NCI-H2107 treated with DMSO at 0.1 percent for 48 hours (cell line): ENCODE measurements at regions not wholly inside any gene's neighbourhood (a gene's known extent, or its start where the extent isn't known, plus 50 kb on each side); places are given as distances from the start of the nearest gene placed in this dataset.
"Not testable (repeated sequence)": the region's sequence is repeated elsewhere in the genome, so short reads cannot be mapped to it uniquely, and the experiment has no call there.

Experiments used
- DNase-seq: peaks from one replicate; lab custom pipeline; 2025; ENCODE audit not compliant: unreplicated experiment; lab: John Stamatoyannopoulos, UW

- no peak for DNase-seq
Observed at GRCh38 chr3:188972310-188972709, 199.5 kb upstream of the TPRG1 start.

DNA sequence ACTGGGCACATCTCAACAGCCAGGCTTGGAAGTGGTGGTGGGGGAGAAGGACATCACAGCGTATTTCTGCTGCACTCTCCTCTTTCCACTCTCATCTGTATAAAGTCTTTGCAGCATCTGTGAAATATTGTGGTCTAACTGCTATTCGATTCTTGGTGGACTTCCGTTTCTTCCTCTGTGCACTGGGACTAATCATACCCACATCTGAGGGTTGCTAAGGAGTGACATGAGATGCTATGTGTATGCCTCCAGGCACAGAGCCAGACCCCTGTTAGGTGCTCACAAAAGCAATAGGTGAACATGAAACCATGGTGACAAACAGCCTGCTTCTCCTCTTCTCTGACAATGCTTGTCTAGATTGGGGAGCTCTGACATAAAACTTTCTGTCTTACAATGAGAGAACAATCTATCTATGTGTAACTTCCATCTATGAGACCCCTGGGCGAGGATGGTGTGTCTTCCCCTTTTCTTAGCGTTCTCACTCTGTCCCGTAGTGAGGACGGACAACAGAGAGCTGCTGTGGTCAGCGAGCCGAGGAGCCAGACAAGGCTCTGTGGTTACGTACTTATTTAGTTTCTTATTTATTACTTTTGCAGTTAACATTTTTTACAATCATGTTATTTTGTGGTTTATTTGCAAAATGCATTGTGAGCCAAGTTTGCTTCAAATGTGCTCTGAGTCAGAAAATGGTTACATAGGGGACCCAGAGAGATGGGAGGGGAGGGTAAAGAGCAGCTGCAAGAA lies 196.7 kb upstream of the TPRG1 start:
- DNase-seq: no peak

DNA sequence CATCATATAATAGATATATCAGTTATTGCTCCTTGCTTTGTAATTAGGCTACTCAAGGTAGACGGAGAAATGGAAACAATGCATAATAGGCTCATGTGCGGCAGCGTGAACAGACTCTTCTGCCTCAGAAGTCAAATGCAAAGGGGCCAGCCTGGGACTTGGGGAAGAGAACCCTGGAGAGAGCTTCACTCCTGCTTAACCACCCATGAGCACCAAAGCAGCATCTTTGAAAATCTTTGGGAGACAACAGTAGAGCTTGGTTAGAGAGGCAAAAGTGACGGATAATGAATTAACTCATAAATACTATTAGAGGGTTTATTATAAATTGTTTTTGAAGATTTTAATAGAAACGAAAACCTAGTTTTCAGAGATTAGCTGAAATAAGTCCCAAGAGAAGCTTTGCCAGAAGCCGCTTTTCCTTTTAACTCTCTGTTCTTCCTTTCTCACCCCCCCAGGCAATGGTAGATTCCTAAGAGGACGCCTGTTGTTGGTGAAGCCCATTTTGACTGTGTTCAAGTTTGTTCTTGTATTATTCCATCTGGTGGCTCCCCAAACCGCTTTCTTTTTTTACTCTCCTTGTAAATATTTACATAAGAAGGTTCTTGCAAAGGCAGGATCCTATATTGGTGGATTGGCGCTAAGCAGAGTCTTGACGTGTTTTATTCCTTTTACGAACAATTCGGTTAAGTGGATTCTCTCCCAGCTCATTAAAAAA lies 196.0 kb upstream of the TPRG1 start:
- peak; percentile 89 for DNase-seq

DNA sequence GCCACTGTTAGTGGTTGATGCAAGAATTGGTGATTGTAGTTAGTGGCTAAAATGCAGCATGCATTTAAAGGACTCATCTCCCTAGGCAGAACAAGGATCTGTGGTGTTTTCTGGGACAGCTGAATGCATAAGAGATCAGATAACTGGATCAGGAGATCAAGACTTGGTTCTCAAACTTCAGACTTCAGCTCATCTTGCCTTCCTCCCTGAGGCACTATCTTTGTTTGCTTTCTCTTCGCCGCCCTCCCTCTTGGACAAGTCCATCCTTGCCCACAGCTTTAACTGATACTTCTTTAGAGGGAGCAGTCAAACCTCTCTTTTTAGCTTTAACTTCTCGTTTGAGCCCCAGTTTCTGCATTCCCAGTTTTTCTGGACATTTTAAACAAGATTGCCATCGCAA lies 195.4 kb upstream of the TPRG1 start:
- DNase-seq: no peak

DNA sequence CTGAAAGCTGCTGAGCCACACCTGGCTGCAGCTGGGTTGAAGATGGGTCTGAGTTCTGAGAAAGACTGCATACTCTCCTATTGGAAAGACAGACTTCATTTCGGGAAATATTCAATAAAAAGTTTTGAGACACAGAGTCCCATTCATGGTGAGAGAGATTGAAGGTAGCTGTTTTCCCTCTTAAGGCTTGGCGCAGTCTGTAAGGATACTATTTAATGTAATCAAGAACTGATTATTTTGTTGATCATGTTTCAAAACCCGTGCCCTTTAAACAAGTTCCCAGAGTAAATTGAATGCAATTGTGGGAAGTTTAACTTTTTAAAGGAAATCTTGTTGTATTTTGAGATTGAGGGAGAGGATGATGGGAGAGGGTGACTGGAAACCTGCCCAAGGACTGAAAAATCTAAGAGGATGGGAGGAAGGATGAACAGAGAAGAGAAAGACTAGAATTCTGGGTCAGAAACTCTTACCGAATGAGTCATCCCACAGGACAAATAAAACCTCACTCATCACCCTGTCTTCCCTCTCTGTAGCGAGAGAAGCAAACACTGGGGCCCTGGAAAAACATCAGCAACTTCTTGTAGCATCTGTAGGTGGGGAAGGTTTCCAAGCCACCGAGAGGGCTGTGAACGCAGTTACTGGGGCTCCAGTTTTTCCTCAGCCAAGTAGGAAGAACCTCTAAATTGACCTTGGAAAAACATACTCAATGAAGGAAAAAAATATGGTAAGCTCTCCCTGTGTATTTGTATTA lies 193.2 kb upstream of the TPRG1 start:
- no peak for DNase-seq

DNA sequence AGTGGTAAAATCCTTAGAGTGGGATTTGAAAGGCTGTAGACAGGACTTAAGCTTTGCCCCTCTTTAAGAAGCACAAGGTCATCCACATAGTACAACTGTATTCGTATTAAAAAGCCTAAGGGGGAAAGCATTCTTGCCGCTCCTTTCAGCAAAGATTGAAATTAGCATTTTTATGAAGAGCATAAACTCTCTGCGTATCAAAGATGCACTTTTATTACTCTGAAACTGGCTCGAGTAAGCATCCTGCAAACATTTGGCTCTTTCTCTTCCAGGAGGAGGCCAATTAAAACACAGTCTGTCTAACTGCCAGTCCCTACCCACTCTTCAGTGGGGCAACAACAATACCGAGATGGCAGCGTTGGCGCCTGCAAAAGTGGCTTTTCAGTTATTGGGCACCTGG lies 192.5 kb upstream of the TPRG1 start:
- no peak for DNase-seq

- peak; percentile 28 for DNase-seq
Observed at GRCh38 chr3:188979669-188980310, 192.0 kb upstream of the TPRG1 start.

GRCh38 chr3:188993181-188993580 lies 178.6 kb upstream of the TPRG1 start:
- no peak for DNase-seq

DNA sequence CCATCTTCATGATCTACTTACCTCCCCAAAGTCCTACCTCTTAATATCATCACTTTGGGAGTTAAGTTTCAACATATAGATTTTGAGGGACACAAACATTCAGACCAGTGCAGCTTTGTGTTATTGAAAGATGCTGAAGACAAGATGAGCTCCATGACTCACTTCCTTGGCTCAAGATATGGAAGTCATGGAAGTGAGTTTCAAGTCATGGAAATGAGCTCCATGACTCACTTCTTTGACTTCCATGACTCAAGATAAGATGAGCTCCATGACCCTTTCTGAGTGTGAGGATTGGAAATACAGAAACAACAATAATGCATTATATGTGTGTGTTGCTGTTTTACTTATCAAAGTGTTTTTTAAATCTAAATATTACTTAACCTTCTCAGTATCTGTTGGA lies 170.2 kb upstream of the TPRG1 start:
- DNase-seq: no peak

DNA sequence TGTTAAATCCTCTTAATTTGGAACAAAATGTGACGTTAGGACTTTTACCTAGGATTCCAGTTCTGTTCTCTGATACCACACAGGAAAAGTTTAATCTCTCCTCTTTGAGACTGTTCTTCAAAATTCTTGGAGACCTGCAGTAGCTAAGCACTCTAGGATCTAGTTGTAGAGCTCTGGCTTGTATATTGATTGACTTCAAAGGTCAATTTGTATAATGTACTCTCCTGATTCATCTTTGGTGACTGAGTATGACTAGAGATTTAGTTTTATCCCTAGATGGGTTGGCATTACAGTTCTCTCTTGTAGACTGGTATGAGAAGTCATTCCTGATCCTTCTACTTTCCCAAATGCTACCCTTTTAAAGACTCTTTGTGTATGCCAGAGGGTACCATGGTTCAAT lies 168.4 kb upstream of the TPRG1 start:
- DNase-seq: no peak

GRCh38 chr3:189013224-189013888 lies 158.4 kb upstream of the TPRG1 start:
- no peak for DNase-seq

GRCh38 chr3:189014526-189014925 lies 157.2 kb upstream of the TPRG1 start:
- DNase-seq: no peak

DNA sequence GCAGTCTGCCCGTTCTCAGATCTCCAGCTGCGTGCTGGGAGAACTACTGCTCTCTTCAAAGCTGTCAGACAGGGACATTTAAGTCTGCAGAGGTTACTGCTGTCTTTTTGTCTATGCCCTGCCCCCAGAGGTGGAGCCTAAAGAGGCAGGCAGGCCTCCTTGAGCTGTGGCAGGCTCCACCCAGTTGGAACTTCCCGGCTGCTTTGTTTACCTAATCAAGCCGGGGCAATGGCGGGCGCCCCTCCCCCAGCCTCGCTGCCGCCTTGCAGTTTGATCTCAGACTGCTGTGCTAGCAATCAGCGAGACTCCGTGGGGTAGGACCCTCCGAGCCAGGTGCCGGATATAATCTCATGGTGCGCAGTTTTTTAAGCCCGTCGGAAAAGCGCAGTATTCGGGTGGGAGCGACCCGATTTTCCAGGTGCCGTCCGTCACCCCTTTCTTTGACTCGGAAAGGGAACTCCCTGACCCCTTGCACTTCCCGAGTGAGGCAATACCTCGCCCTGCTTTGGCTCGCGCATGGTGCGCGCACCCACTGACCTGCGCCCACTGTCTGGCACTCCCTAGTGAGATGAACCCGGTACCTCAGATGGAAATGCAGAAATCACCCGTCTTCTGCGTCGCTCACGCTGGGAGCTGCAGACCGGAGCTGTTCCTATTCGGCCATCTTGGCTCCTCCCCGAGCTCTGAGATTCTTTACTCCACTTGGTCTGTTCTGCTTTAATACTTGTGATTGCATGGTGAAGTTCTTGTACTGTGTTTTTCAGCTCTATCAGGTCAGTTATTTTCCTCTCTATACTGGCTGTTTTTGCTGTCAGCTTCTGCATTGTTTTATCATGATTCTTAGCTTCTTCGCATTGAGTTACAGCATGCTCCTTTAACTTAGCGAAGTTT lies 148.9 kb upstream of the TPRG1 start:
- not testable (repeated sequence) for DNase-seq

GRCh38 chr3:189025866-189026265 lies 145.9 kb upstream of the TPRG1 start:
- no peak for DNase-seq

- no peak for DNase-seq
Observed at GRCh38 chr3:189027626-189028155, 144.1 kb upstream of the TPRG1 start.

DNA sequence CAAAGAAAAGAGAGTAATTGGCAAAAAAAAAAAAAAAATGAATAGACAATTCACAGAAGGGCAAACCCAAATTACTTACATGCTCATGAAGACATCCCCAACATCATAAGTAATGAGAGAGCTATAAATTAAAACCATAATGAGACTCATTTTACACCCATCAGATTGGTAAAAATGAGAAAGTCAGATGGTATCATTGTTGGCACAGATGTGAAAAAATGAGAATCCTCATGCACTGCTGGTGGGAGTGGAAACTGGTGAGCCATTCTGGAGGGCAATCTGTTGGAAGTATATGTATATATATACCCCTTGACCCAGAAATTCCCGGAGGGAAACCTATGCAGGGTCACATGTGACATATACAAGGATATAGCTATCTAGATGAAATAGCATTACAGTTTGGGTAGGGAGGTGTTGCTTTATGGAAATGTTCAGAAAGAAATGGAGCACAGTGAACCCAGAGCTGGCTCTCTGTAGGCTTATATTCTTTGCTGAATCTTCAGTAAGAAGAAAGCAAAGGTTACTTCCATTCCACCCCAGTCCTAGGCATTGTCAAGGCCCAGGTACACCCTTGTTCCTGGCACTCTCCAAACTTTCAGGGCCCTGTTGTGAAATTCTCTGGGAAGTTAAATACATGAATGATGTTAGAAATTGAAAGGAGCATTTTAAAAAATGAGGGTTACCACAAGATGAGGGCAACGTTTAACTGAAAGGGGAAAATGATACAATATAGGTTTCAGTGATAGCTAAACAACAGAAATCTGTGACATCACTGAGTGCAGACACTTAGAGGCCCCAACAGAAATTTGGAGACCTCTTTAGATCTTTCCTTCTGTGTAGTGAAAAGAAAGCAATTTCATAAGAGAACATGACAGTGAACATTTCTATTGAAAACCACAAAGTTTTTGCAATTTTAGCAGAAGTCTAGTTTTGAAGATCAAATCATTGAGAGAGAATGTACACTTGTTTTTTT lies 132.7 kb upstream of the TPRG1 start:
- DNase-seq: no peak

GRCh38 chr3:189040656-189041335 lies 131.0 kb upstream of the TPRG1 start:
- DNase-seq: no peak
